Keratinocyte (primary cell): ENCODE measurements at regions not wholly inside any gene's neighbourhood (a gene's known extent, or its start where the extent isn't known, plus 50 kb on each side); places are given as distances from the start of the nearest gene placed in this dataset.
"Not testable (repeated sequence)": the region's sequence is repeated elsewhere in the genome, so short reads cannot be mapped to it uniquely, and the experiment has no call there.

Experiments used
- CTCF ChIP-seq, 3 experiments: IDR thresholded peaks in 1 of 3; conservative IDR thresholded peaks in 1 of 3; optimal IDR thresholded peaks in 1 of 3; 2 replicates in 2 of 3; 3 replicates in 1 of 3; pipeline versions ENCODE3 to v1.5.1; 2011; ENCODE audit warnings: low read length in 3 of 3, mild to moderate bottlenecking in 3 of 3, moderate library complexity in 2 of 3, control low read depth in 1 of 3, inconsistent platforms in 1 of 3; ENCODE audit not compliant: insufficient read depth in 2 of 3; ENCODE audit errors: extremely low read depth in 1 of 3
- EZH2 ChIP-seq: IDR thresholded peaks from one replicate; pipeline ENCODE4 v1.6.1; 2012; ENCODE audit warnings: inconsistent platforms, mild to moderate bottlenecking, low read length, moderate library complexity

GRCh38 chr11:121379145-121379810 is 72.8 kb upstream of the SORL1 start:
- peak in 1 of 3 experiments; percentile 3 for TF ChIP-seq CTCF (optimal IDR thresholded peaks at IDR 0.05 in 1 of 3, IDR thresholded peaks at IDR 0.05 in 1 of 3, conservative IDR thresholded peaks at IDR 0.05 in 1 of 3; ENCODE audit: extremely low read depth in 1 of 3, insufficient read depth in 2 of 3, low read length in 3 of 3)
- not testable (repeated sequence) for TF ChIP-seq EZH2
